Sigmoid colon (tissue), 4 donors: ENCODE measurements at regions not wholly inside any gene's neighbourhood (a gene's known extent, or its start where the extent isn't known, plus 50 kb on each side); places are given as distances from the start of the nearest gene placed in this dataset.

Source experiments
- POLR2A ChIP-seq, 2 donors: fragments of 450-650 bp; IDR thresholded peaks; one replicate each; pipeline ENCODE4 v1.6.1; 2016; ENCODE audit warnings: antibody characterized with exemption in 2 of 2, mild to moderate bottlenecking in 2 of 2, moderate library complexity in 2 of 2
- POLR2AphosphoS5 ChIP-seq, 4 donors: sonication (generic); formaldehyde crosslinking; IDR thresholded peaks; one replicate each; pipeline ENCODE4 v1.6.1; 2017; ENCODE audit warnings: antibody characterized with exemption in 4 of 4
- TF ChIP-seq, protein P1 (sequence below), 4 experiments: fragments of 450-650 bp in 3 of 4; fragments of 200-600 bp in 1 of 4; IDR thresholded peaks; one replicate each; pipeline ENCODE4 v1.5.1; 2016 to 2019; ENCODE audit warnings: antibody characterized with exemption in 4 of 4, mild to moderate bottlenecking in 3 of 4, moderate library complexity in 2 of 4

DNA sequence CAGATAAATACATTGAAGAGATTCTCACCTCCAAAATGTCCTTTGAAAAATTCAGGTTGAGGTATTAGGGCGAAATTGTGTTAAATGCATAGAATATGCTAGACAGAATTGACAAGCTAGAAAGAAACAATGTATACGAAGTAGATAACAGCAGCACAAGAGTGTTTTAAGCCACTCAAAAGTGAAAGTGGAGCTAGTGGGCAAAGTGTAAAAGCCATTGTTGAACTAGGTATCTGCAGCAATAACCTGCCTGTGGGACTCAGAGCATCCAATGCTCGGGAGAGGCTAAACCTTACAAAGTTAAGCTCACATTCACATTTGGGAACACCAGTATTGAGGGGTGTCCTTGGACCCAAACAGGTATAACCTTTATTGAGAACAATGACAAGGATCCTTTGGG, 180.6 kb upstream of the TMPO start:
- TF ChIP-seq POLR2AphosphoS5 (IDR thresholded peaks at IDR 0.05) (no peak), POLR2A (IDR thresholded peaks at IDR 0.05) (no peak)
- TF ChIP-seq, protein P1, sequence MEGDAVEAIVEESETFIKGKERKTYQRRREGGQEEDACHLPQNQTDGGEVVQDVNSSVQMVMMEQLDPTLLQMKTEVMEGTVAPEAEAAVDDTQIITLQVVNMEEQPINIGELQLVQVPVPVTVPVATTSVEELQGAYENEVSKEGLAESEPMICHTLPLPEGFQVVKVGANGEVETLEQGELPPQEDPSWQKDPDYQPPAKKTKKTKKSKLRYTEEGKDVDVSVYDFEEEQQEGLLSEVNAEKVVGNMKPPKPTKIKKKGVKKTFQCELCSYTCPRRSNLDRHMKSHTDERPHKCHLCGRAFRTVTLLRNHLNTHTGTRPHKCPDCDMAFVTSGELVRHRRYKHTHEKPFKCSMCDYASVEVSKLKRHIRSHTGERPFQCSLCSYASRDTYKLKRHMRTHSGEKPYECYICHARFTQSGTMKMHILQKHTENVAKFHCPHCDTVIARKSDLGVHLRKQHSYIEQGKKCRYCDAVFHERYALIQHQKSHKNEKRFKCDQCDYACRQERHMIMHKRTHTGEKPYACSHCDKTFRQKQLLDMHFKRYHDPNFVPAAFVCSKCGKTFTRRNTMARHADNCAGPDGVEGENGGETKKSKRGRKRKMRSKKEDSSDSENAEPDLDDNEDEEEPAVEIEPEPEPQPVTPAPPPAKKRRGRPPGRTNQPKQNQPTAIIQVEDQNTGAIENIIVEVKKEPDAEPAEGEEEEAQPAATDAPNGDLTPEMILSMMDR (IDR thresholded peaks at IDR 0.05) = no peak
